Urinary bladder (tissue), 3 donors: ENCODE measurements at regions not wholly inside any gene's neighbourhood (a gene's known extent, or its start where the extent isn't known, plus 50 kb on each side); places are given as distances from the start of the nearest gene placed in this dataset.
"Not testable (repeated sequence)": the region's sequence is repeated elsewhere in the genome, so short reads cannot be mapped to it uniquely, and the experiment has no call there.

Experiments used
- DNase-seq: peaks from one replicate; pipeline ENCODE4 v3.0.0-alpha.2; 2015; ENCODE audit errors: extremely low spot score
- H3K27ac ChIP-seq: one replicate; pipeline ENCODE4 v1.5.1; 2013; ENCODE audit warnings: low read depth, mild to moderate bottlenecking, moderate library complexity
- H3K36me3 ChIP-seq: one replicate; pipeline ENCODE4 v1.6.1; 2013; ENCODE audit warnings: mild to moderate bottlenecking, moderate library complexity; ENCODE audit not compliant: insufficient read depth
- H3K4me1 ChIP-seq: one replicate; pipeline ENCODE4 v1.6.1; 2013; ENCODE audit warnings: mild to moderate bottlenecking, moderate library complexity; ENCODE audit not compliant: insufficient read depth
- H3K4me3 ChIP-seq: one replicate; pipeline ENCODE4 v1.5.1; 2013; ENCODE audit warnings: low read depth, low read length
- WGBS: extraction: QIAGEN DNeasy Blood & Tissue Kit; methylation state at CpG from one replicate; pipeline ENCODE4 v1.1.7; 2013; 5-methylcytosine and 5-hydroxymethylcytosine counted together
- donor health status: healthy with polysubstance abuse.
- donor health status: healthy.

DNA sequence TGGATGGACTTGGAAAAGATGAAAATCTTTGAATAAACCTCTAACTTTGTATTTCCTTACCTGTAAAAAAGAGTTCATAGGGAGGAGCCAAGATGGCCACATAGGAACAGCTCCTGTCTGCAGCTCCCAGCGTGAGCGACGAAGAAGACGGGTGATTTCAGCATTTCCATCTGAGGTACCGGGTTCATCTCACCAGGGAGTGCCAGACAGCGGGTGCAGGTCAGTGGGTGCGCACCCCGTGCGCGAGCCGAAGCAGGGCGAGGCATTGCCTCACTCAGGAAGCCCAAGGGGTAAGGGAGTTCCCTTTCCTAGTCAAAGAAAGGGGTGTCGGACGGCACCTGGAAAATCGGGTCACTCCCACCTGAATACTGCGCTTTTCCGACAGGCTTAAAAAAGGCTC is 191.3 kb upstream of the DDX18 start:
- WGBS = 93% methylated on average over 17 of the region's 17 CpGs
- H3K4me3 ChIP-seq, H3K36me3 ChIP-seq, DNase-seq, H3K27ac ChIP-seq, H3K4me1 ChIP-seq: not testable (repeated sequence)

DNA sequence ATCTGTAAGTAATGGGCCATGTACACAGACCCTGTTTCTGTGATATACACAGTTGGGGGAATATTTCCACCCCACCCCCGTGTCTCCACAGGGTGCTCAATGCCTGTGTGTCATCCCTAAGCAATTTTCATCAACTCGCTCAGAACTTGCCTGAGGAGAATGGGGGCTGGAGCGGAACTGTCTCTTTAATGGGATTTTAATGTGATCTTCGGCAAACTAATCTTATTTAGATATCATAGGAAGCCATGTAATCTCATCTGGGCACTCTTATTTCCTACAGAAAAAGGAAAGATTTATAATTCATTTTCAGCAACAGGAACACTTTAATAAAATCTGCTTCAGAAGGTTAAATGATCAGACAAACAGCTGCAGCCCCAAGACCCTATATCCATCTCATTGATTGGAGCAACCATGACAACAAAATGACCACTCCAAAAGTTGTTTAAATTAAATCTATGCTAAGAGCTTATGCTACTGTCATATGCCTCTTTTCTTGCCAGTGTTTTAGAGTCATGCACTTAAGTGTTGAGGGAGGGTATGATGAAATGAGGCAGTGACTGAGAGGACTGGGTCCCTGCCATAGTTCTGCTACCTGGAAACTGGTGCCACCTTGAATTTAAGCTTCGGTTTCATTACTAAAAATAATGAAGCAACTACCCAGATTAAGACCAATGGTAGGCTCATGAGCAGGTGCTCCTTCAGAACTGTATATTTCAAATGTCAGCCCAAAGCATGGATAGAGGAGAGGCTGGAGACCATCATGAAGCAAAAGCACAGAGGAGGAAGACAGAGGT is 183.1 kb upstream of the DDX18 start:
- no peak overlapping the region for H3K27ac ChIP-seq
- DNase-seq = peak; percentile 47
- no peaks in the 10 kb centered on the region for H3K36me3 ChIP-seq
- WGBS = 57% methylated on average over 5 of the region's 5 CpGs
- no peak overlapping the region for H3K4me3 ChIP-seq
- no peaks in the 10 kb centered on the region for H3K4me1 ChIP-seq

DNA sequence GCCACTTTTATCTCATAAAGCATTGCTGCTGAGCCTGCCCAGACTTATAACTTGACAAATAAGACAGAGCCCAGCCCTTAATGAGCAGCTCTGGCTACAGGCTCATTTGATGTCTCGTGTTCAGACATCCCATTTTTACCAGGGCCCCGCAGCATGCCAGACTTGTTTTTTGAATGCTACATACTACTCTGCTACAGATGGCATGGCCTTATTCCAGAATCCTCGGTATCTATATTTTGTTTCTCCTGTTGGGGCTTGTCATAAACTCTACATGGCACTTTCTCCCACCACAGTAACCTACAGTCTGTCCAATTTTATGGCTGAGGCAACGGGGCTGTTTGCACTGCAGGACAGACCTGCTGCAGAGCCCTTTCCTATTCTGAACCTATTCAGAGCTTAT is 179.0 kb upstream of the DDX18 start:
- DNase-seq = no peak
- Histone ChIP-seq H3K36me3 (no peaks in the 10 kb centered on the region), H3K4me3 (no peak overlapping the region), H3K4me1 (no peaks in the 10 kb centered on the region), H3K27ac (no peak overlapping the region)
- 35% methylated on average over 4 of the region's 4 CpGs for WGBS

DNA sequence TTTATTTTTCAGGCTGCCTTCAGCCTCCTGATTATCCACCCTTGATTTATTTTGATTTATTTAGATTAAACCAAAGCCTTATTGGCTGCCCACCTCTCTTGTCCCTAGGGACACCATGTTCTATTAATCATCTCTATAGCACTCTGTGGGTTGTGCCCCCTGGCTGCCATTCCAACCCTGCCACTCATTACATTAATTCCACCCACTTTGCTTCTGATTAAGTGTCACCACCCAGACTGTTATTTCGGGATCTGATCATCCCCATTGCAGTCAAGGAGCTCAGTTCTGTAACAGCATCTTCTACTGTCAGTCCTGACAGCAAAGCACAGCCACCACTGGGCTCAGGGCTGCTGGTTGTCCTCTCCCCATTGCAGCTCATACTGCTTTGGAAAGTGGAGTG is 175.1 kb upstream of the DDX18 start:
- no peak overlapping the region for H3K4me3 ChIP-seq
- H3K36me3 ChIP-seq = no peaks in the 10 kb centered on the region
- no peak overlapping the region for H3K27ac ChIP-seq
- 56% methylated on average over 1 of the region's 1 CpG for WGBS
- DNase-seq = no peak
- H3K4me1 ChIP-seq = no peaks in the 10 kb centered on the region

DNA sequence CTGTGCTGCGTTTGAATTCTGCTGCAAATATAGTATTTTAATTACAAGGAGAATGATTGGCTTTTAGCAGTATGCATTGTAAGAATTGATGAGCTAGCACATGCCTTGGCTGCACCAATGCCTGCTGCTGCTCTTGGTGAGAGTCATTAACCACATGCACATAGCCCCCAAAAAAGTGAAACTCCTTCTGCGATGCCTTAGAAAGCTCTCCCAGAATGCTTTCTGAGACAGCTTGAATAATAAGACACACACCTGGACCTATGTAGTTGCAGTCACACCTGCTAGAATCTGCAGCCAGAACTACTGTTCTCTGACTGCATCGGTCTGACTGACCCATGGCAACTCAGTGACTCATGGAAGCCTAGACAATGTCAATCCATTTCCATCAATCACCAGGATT is 170.1 kb upstream of the DDX18 start:
- Histone ChIP-seq H3K36me3 (no peaks in the 10 kb centered on the region), H3K27ac (no peak overlapping the region), H3K4me1 (no peaks in the 10 kb centered on the region), H3K4me3 (no peak overlapping the region)
- WGBS = 75% methylated on average over 3 of the region's 3 CpGs
- no peak for DNase-seq

DNA sequence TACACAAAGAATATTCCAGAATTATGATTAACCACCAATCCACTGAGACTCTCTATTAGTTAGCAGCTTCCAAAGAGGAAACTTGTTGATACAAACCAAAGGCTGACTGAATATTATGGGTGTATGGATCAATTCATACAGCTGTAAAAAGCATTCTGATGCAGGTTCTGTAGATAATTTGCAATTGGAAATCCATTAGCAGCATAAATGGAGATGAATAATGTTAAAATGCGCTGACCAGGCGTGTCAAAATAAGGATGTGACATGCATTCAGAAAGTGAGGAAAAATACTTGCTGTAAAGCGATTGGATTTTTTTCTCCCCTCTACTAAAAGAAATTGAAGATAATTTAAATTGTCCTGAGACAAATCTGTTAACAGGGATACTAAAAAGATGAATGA is 169.0 kb upstream of the DDX18 start:
- WGBS = 74% methylated on average over 3 of the region's 3 CpGs
- no peak for DNase-seq
- no peak overlapping the region for H3K4me3 ChIP-seq

DNA sequence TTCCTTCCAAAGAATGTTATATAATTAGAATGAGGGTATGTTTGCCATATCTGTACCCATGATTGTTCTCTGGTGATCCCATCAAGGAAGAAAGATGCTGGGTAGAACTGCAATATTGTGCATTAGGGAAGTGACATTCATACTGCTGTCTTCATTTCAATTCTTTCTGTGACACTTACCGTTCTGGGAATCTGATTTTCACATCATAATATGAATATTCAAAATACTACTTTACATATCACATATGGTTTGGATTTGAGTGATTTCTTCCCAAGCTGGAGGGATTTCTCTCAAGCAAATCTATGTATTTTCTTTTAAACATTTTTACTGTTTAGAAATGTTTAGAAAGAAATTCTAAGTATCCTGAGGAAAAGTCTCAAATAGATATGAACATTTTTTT is 168.4 kb upstream of the DDX18 start:
- no peak for DNase-seq
- no peaks in the 10 kb centered on the region for H3K4me1 ChIP-seq
- WGBS = 67% methylated on average over 1 of the region's 1 CpG
- no peak overlapping the region for H3K4me3 ChIP-seq
- no peaks in the 10 kb centered on the region for H3K36me3 ChIP-seq
- H3K27ac ChIP-seq = no peak overlapping the region

More for the DNA sequence above, 169.0 kb upstream of the DDX18 start:
- Histone ChIP-seq H3K4me1 (no peaks in the 10 kb centered on the region), H3K36me3 (no peaks in the 10 kb centered on the region), H3K27ac (no peak overlapping the region)

DNA sequence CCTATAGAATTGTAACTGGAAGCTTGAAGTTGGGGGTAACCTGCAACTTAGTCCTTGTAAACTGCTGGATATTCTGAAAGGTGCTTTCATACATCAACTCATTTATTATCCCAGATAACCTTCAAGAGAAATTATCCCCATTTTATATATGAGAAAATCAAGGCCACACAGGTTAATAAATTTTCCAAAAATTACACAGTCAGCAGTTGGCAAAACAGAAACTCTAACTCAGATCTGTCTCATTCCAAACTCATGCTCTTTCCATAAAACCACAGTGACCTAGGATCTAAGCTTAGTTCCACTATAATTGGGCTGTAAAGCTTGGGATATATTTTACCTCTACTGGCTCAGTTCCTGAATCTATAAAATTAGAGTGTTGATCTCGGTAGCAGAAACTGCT is 167.6 kb upstream of the DDX18 start:
- Histone ChIP-seq H3K36me3 (no peaks in the 10 kb centered on the region), H3K4me3 (no peak overlapping the region), H3K4me1 (no peaks in the 10 kb centered on the region), H3K27ac (no peak overlapping the region)
- WGBS = 45% methylated on average over 1 of the region's 1 CpG
- no peak for DNase-seq

DNA sequence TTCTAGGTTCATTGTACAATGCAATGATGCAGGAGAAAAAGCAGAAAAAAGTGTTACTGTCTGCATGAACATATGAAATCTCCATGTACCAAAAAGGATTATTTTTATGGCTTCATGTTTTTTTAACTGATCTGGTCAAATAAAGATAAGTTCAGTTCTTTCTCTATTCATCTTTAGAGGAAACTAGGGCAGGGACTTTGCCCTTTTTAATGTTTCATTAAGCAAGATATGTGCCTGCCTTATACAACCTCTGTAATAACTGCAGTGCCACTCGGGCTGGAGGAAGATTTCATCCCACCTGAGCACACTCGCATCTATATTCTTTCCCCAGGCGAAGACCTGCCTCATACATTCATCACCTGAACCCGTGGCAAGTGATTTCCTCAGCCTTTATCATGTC is 157.9 kb upstream of the DDX18 start:
- WGBS = 59% methylated on average over 4 of the region's 4 CpGs
- H3K27ac ChIP-seq = no peak overlapping the region

DNA sequence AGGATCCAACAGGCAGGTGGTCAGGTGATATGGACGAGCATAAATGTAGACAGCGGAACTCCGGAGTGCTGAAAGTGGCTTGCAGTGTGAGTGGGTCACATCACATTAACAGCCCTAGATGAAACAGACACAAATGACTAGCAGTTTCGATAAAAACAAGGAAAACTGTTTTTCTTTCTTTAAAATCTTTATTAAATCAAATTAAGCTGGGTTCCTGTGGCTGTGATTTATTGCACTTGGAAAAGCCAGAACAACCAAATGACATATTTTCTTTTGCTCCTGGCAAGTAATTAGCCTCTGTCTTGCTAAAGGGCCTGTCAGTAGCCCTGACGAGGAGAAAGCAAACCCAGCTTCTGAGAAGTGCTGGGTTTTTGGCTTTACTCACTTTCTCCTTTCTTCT is 152.9 kb upstream of the DDX18 start:
- Histone ChIP-seq H3K4me3 (no peak overlapping the region), H3K27ac (no peak overlapping the region), H3K4me1 (no peaks in the 10 kb centered on the region), H3K36me3 (no peaks in the 10 kb centered on the region)
- 41% methylated on average over 5 of the region's 5 CpGs for WGBS
- DNase-seq = no peak

More for the DNA sequence above, 157.9 kb upstream of the DDX18 start:
- Histone ChIP-seq H3K4me1 (no peaks in the 10 kb centered on the region), H3K36me3 (no peaks in the 10 kb centered on the region), H3K4me3 (no peak overlapping the region)
- no peak for DNase-seq

DNA sequence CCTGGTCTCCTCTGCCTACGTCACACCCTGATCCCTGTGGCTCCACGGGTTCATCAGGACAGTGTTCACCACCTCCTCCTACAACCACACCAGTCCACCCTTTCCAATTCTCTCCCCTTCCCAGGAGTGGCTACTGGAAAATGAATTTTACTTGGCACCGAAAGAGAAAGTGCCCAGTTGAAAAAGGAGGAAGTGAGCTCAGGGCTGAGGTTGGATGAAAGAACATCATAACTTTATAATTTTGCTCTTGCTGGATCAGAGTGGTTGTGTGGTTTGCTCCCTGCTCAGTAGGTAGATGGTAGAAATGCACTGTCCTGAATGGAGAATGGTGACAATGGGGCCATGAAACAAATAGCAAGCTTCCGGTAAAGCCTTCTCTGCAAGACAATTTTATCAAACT is 140.3 kb upstream of the DDX18 start:
- no peak for DNase-seq
- Histone ChIP-seq H3K36me3 (no peaks in the 10 kb centered on the region), H3K4me3 (no peak overlapping the region), H3K27ac (no peak overlapping the region), H3K4me1 (no peaks in the 10 kb centered on the region)
- WGBS = 92% methylated on average over 4 of the region's 4 CpGs

DNA sequence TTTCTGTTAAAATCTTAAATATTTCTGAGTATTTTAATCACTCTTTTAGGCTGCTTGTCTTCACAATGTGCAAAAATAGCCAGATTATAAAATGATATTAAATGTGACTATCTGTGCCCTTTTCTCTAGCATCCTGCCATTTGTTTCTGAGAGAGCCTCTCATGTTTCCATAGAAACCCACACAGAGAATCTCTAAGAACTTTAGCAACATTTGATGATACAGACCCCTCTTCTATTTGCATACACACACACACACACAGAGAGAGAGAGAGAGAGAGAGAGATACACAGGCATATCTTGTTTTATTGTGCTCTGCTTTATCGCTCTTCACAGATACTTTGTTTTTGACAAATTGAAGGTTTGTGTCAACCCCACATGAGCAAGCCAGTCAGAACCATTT is 134.5 kb upstream of the DDX18 start:
- H3K36me3 ChIP-seq = no peaks in the 10 kb centered on the region
- no peak overlapping the region for H3K4me3 ChIP-seq
- no peaks in the 10 kb centered on the region for H3K4me1 ChIP-seq
- DNase-seq = no peak
- no peak overlapping the region for H3K27ac ChIP-seq
- WGBS = 59% methylated on average over 1 of the region's 1 CpG

DNA sequence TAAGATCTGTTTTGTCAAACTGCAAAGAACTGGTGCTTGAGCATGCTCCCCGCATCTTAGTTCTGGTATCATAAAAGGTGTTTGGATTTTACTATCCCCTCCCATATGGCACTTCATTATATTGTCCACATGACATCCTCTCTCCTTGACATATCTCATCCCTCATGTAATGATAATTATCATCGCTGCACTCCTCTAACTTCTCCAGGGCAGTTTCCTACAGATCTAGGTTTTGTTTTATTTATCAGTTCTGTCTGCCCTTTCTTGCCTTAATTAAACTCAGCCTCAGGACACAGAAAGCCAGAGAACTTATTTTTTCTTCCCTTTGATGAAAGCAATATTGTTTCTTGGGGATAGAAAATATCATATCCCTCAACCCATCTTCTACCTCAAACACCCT is 129.6 kb upstream of the DDX18 start:
- Histone ChIP-seq H3K4me3 (no peak overlapping the region), H3K4me1 (no peaks in the 10 kb centered on the region), H3K27ac (no peak overlapping the region), H3K36me3 (no peaks in the 10 kb centered on the region)
- no peak for DNase-seq
- 84% methylated on average over 2 of the region's 2 CpGs for WGBS

DNA sequence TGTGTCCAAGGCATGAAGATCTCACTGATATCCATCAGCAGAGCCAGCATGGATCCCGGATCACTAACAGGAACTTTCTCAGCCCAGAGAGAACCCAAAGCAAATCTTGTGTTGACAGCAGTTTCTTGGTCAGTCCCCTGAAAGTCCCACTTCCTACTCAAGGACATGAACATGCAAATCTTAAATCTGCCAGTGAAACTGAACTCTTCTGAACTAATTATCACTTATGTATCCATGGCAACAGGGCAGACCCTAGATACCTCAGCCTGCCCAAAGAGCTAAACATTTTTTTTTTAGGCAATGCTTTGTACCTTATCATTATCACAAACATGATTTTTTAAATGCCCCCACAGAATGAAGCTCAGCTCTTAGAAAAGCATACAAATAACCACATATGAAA is 127.8 kb upstream of the DDX18 start:
- WGBS = 76% methylated on average over 1 of the region's 1 CpG

DNA sequence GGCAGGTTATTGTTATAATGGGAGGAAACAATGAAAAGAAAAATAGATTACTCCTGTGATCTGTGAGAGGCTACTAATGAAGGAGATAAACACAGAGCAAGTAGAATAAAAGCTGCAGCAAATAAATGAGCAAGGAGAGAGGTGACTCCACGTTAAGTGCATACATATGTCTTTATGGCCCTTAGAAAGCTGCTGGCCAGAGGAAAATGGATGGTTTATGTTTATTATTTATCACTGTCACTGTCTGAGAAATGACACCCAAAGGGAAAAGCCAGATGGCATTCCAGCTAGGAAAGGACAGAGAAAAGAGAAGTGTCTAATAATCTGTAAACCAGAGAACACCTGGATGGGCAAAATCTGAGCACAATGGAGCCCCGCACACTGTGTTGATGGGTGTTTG is 122.9 kb upstream of the DDX18 start:
- no peaks in the 10 kb centered on the region for H3K36me3 ChIP-seq
- H3K27ac ChIP-seq = no peak overlapping the region

More for the DNA sequence above, 127.8 kb upstream of the DDX18 start:
- Histone ChIP-seq H3K27ac (no peak overlapping the region), H3K4me1 (no peaks in the 10 kb centered on the region), H3K36me3 (no peaks in the 10 kb centered on the region), H3K4me3 (no peak overlapping the region)
- no peak for DNase-seq

More for the DNA sequence above, 122.9 kb upstream of the DDX18 start:
- WGBS = 64% methylated on average over 2 of the region's 2 CpGs
- no peak overlapping the region for H3K4me3 ChIP-seq
- H3K4me1 ChIP-seq = no peaks in the 10 kb centered on the region
- DNase-seq = no peak
